Inferior parietal cortex (tissue), 1 donor: ENCODE measurements at regions not wholly inside any gene's neighbourhood (a gene's known extent, or its start where the extent isn't known, plus 50 kb on each side); places are given as distances from the start of the nearest gene placed in this dataset.
"Not testable (repeated sequence)": the region's sequence is repeated elsewhere in the genome, so short reads cannot be mapped to it uniquely, and the experiment has no call there.

ENCODE experiments used
- DNase-seq: peaks from one replicate; pipeline ENCODE4 v3.0.0-alpha.2; 2016; ENCODE audit errors: extremely low spot score

DNA sequence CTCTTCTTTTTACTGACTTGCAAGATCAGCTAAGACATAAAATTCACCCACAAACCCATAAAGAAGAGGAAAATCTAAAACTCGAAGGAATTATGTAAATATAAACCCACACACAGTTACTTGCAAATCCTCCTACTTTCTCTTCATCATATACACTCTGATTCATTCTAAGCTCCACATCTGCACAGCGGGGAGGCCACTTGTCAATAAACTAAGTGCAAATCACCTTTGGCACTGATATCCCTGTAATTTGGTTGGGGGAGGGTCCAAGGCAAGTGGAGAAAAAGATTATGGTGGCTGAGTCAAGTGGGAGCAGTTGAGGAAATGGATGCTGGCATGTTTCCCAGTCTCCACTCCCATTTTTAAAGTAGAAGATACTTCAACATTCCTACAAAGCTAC lies 596.5 kb downstream of the MATN1 start:
- DNase-seq = no peak

DNA sequence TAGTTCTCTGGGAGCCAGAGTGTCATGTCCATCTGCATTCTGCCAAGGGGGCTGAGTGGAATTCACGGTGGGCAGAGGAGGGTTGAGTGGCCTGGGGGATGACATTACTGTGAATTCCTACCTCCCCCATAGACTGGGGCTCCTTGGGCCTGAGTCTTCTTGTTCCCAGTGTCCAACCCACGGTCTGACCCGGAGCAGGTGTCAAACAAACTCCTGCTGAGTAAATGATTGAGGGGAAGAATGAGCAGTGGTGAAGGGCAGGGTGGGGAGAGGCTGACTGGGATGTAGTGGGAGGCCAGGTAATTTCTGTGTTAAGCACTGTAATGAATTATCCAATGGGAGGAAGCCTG lies 597.6 kb downstream of the MATN1 start:
- DNase-seq = no peak

DNA sequence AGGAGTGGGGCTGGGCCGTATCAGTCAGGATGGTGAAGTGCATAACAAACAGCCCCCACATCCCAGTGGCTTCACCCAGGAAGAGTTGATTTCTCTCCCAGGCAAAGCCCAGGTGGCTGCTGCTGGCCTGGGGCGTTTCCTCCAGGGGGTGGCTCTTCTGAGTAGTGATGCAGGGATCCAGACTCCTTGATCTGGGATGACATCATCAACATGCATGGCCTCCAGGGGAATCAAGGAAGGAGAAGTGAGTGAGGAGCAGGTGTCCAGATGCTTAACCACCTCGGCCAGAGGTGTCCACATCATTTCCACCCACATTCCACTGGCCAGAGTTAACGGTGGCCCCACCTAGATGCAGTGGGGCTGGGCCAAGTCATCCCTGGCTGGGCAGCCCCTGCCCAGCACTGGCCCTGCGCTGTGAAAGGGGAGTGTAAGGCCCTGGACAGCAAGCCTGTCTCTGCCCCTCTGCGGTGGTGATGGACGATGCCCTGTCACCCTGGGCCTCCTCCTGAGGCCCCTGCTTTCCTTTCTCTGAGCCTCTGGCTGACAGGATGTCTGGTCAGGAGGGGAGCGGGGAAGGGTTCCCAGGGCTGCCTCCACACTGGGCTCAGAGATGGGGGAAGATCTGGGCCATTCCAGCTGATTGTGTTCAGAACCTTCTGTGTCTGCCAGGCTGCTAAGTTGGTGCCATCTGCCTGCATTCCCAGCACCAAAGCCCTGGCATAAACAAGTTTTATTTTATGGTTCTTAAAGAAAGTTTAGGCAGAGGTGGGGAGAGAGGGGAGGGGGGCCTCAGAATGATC lies 598.2 kb downstream of the MATN1 start:
- DNase-seq = no peak

DNA sequence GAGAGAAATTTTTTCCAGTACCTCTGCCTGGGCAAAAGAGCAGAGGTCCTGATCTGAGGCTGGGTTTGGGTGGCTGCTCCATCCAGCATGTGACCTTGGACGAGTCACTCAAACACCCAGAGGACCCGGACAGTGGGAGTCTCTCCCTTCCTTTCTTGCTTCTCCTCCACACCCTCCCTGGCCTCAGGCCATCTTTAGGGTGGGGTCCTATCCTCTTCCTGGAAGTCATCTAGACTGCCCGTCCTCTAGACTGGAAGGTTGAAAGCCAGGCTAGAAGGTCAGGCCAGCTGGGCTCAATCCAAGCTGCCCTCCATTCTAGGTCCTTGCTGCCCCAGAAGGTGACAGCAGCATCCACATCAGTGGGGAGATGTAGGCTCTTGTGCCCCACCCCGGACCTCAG lies 599.5 kb downstream of the MATN1 start:
- DNase-seq = no peak

DNA sequence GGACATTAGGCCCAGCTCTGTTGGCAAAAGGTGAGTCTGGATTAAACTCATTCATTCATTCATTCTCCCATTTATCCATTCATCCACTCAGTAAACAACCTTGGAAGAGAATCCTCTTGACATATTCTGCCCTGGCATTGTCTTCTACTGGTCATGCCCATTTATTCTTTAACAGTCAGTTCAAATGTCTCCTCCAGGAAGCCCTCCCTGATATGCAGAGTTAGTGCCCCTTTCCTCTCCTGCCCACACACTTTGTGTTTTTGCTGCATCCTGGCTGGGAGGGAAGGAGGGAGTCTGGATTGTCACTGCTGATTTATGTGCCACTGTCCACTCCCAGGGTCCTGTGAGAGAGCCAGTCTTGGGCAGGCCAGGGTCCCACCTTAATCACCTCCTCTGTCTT lies 600.3 kb downstream of the MATN1 start:
- DNase-seq = no peak

DNA sequence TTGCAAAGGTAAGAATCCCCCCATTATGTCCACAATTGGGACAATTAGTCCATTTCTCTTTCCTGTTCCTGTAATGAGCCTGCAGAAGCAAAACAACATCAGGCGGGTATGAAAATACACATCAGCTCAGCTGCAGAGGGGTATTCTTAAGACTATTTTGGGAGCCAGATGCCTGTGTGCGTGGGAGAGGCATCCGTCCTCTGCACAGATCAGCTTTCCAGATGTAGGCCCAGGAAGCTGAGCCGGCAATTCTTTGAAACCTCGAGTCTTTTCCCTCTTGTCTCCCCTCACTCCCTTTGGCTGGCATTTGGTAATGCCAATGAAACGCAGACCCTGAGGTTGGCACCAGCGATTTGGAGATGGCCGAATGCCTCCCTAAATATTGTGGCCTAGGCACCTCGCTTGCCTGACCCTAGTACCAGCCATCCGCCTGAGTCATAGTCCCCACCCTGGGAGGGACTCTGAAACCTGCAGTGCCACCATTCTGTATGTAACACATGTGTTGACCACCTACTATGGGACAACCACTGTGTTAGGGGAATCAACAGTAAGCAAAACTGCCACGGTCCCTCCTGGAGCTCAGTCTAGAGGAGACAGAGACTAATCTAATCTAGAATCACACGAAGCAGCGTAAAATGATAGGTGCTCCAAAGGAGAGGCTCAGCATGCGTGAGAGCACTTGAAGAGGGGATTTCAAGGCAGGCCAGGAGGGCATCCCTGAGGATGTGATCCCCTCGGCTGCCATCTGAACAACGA lies 603.0 kb downstream of the MATN1 start:
- DNase-seq = no peak

DNA sequence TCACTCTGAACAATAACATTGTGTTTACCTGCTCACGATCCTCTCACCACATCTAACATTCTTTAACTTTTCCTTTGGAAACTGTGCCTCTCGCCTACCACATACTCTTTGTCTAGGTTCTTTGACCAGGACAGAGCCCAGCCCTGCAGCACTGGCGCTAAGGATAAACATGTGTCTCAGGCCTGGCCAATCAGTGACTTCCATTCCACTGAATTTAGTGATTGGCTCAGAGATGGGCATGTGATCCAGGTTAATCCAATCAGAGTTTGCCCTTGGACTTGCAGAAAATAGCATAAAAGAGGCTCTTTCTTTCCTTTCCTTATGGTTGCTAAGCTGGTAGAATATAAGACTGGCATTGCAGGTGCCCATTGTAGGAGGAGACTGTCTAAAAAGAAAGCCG lies 605.7 kb downstream of the MATN1 start:
- DNase-seq = no peak

DNA sequence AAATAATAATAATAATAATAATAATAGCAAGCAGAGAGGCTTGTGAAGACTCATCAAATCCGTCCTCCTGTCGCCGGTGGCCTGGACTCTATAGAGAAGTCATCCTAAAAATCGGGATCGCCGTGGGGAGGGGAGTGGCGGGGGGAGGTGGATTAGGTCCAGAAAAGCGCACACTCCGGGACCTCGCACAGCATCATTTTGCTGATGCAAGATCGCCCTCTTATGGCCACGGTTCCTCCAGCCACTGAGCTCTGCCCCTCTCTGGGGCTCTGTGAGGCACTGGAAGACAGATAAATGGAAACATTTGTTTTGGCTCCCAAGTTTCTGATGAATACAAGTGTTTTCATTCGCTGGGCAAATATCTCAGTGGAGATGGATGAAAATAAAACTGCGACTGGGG lies 612.0 kb downstream of the MATN1 start:
- peak; percentile 69 for DNase-seq

DNA sequence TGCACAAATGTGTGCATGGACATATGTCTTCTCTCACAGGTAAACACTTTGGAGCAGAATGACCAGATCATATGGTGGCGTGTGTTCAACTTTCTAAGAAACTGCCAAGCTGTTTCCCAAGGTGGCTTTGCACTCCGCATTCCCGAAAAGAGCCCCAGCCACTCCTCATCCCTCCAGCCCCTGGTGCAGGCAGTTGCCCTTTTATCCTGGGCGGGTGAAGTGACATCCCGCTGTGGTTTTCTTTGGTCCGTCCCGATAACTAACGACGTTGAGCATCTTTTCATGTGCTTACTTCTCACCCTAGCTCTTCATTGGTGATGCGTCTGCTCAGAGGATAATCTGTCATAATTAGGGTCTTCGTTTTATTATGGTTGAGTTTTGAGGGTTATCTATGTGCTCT lies 612.5 kb downstream of the MATN1 start:
- no peak for DNase-seq

DNA sequence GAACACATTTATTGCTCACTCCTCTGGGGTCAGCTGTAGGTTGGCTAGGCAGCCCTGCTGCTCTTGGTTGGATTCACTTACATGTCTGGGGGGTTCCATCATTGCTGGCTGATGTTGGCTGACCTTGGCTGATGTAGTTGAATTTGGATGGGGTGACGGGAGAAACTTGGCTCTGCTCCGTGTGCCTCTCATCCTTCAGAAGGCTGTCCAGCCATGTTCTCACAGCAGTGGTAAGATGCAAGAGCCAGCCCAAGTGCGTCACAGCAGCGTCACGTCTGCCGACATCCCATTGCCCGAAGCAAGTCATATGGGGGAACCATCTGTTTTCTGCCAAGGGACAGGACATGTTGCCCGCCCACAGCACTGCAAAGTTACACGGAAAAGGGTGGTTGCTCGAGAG lies 613.5 kb downstream of the MATN1 start:
- no peak for DNase-seq

DNA sequence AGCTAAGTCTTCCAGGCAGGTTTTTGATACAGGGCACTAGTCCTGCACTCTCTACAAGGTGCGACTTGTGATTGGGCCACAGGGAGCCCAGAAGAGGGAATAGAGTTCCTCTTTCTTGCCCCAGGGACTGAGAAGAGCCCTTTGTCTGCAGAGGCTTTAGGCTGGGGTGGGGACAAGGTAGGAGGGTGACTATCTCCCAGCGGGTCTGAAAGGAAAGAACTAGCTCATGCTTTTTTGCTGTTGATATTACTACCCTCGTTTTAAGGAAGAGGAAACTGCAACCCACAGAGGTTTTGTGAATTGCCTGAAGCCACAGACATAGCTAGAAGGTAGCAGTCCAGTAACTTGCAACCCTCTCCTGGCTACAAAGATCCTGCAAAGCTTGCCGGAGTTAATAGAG lies 615.2 kb downstream of the MATN1 start:
- no peak for DNase-seq

DNA sequence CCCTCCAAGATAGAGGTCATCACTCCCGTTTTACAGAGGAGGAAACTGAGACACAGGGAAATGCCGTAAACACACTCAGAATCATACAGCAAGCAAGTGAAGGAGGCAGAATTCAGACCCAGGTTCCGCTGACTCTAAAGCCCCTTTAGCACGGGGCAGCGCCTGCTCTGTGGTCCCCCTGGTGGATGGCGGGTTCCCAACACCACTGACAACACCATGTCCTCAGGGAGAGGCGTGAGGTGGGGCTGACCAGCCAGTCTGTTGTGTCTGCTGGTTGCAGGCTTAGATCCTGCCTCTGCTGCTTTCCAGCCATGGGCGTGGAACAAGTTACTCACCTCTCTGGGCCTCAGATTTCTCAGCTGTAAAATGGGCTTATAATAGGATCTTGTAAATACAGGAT lies 617.3 kb downstream of the MATN1 start:
- no peak for DNase-seq

DNA sequence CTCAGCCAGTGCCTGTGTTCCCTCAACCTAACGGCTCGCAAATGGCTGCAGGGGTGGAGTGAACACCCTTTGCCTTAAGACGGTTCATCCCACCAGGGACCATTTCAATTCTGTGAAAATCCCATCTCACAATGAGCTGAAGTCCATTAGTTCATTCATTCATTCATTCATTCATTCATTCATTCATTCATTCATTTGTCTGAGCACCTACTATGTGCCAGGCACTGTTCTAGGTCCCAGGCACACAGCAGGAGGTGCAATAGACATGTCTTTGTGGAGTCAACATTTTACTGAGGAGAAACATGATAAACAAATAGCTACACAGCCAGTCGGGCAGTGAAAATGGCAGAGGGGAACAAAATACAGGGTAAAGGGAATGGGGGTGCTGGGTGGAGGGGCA lies 618.8 kb downstream of the MATN1 start:
- DNase-seq = no peak

DNA sequence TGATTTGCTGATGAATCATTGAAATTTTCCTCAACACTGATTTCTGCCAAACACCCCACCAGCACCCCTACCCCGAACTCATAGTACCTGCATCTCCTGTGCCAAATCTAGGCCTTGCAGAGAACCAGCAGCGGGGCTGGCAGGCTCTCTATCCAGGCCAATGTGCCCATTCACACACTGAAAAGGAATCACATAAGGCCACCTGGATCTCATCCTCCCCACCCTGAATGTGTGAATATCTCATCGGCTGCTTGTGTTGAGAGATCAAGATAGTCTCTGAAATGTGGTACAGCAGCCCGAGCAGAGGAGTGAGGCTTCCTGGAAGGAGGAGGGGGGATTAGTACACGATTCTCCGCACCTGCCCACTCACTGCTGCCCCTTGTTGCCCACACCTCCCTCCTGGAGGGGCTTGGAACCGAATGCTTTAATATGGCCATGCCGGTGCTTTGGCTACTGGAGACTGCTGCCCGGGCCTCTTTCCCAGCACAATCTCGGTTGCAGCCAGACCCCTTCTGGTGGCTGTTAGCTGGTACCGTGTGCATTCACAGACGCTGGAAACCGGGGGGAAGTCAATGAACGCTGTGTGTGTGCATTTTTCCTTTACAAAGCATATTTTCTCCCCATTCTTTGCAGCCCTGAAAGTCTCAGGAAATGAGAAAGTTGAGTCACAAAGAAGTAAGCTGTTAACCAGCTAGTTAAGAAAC lies 619.5 kb downstream of the MATN1 start:
- DNase-seq = no peak

DNA sequence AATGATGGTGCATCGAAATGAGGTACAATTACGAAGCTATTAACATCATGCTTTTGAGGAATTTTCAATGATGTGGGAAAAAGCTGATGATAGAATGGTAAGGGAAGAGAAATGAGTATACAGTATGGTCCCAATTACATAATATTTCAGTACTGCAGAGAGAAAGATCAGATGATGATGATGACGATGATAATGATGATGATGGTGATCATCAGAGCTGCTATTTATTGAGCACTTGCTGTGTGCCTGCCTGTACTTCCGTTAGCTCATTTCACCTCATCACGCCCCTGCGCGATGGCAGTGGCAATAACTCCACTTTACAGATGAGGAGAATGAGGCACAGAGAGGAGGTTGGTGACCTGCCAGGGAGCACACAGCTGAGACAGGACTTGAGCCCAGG lies 620.8 kb downstream of the MATN1 start:
- no peak for DNase-seq

DNA sequence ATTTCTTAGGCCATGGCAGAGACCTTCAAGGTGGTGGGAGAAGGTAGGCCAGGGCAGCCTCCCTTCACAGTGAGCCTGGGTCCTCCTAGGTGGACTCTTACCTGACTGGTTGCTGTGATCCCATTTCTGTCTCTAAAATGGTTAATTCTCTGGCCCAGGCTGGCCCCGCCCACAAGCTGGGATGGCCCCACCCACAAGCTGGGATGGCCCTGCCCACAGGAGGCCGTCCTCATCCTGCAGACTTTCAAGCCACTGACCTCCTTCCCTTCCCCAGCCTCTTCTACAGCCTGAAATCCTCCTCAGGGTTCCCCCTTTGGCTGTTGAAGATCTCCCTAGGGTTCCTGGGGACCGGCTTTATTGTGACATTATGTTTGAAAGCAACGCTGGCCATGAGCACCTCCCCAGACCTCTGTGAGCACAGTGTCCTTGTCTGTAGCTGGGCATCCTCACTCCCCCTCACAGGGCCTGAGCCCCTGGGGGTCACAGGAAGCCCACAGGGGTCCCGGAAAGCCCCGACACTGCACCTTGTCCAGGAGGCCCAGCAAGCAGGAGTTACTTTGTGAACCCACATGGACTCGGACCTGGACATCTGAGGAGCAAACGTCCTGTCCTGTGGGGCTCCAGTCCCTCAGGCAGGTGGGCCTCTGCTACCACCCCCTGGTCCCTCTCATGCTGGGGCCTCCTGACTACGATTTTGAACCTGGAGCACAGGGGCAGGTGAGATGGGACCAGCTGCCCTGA lies 621.7 kb downstream of the MATN1 start:
- DNase-seq = no peak

DNA sequence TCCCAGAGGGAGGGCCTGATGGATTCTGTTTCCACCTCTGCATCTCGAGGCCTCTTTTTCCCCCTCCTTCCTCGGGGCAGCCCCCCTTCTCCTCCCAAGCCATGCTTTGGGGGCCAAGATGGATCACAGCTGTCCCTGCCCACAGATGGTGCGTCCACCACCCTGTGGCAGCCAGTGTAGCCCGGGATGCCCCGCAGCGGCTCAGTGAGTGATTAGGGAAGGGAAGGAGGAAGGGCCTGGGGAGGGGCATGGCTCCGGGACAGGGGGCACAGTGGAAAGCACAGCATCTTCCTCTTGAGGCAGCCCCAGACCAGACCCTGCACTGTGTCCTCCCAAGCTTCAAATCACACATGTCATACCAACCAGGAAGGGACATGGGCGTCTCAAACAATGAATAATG lies 622.4 kb downstream of the MATN1 start:
- DNase-seq = no peak

DNA sequence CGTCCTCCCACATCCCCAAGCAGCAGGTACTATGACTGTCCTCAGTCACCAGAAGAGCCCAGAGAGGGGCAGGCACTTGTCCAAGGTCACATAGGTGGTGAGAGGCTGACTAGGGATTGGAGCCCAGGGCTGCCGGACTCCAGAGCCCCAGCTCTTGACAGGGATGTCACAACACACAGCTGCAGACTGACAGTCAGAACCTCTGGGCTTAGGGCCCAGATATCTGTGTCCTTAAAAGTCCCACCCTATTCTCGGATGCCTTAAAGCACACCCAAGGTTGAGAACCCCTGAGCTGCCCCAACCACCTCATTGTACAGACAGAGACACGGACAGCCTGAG lies 622.9 kb downstream of the MATN1 start:
- DNase-seq = no peak

DNA sequence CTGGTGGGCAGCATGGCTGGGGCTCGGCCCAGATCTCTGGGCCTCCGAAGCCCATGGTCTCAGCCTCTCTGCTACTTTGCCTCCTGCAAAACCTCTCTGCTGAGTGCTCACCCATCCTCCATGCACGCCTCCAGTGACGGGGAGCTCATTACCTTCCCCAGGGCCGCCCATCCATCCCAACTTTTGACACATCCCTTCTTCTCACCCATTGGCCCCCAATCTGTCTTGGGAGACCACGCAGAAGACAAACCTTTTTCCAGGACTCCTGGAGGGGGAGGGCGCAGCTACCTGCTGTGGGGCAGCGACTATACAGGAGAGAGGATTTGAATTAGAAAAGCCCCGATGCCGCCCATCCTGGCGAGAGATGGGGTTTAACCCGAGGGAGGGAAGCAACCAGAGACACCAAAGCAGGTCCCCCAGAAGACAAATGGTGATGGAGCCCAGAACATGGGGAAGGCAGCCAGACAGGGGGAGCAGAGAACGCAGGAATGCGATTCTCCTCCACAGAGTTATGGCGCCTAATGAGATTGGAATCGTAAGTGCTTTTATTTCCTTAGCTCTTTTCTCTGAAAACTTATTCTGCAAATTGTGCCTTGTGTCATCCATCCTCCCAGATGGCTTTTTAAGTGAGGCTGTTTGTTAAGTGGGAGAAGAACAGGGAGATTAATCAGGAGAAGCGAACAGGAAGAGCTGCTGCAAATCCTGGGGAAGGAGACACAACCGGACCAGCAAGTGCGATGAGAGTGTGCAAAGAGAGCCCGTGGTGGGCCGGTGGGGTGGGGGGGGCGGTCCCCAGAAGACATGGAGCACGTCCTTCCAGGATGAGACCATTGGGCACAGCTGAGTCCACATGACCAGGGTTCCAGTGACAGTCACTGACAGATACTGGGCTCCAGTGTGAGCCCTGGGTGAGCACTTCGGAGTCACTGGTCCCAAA lies 623.5 kb downstream of the MATN1 start:
- DNase-seq = no peak

DNA sequence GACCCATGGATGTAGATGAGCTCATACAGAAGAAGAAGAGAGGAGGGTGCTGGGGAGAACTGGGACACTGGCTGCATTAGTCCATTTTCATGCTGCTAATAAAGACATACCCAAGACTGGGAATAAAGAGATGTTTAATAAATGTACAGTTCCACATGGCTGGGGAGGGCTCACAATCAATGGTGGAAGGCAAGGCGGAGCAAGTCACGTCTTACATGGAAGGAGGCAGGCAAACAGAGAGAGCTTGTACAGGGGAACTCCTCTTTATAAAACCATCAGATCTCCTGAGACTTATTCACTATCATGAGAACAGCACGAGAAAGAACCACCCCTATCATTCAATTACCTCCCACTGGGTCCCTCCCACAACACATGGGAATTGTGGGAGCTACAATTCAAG lies 625.5 kb downstream of the MATN1 start:
- DNase-seq = not testable (repeated sequence)

DNA sequence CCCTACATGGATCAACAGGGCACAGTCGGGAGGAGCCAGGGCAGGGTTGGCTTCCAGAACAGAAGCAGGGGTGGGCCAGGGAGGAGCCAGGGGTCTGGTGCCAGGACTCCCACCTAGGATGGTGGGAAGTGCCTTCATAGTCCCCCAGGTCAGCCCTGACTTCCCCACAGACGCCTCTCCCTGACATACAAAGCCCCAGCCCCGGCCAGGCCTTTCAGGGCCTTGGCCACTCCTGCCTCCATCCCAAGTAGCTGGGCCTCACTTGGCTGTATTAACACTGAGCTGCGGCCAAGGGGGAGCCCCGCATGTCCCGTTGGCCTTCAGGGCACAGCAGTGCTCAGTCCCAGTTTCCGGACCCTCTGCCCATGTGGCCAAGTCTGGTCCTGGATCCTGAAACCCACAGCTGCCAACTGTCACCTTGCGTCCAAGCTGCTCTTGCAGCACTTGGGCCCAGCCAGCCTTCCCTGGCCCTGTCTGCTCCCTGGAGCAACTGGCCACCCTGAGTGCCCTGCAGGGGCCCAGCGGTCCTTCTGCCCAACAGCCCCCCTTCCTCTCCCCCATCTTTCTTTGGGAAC lies 627.8 kb downstream of the MATN1 start:
- DNase-seq = no peak
